Kasumi-1 (cell line): ENCODE measurements at regions not wholly inside any gene's neighbourhood (a gene's known extent, or its start where the extent isn't known, plus 50 kb on each side); places are given as distances from the start of the nearest gene placed in this dataset.

Experiments used
- DNase-seq, 2 experiments: peaks; one replicate each; lab custom pipeline; 2025; lab: John Stamatoyannopoulos, UW

DNA sequence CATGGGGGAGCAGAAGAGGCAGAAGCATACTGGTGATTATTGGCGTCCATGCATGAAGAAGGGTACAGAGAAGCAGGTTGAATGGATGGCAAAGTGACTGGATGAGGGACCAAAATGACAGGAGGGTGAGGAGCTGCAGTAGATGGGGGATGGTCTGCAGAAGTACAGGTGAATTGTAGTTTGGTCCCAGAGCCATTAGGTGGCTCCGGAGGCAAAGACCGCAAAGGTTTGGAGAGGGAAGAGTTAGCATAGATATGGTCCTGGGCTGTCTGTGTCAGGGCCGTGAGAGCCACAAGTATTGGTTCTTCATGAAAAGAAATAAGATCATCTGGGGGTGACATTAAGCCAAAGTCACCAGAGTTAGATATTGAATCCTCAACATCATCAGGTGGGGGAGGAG, 59.0 kb upstream of the ZNF726 start:
- no peak for DNase-seq

DNA sequence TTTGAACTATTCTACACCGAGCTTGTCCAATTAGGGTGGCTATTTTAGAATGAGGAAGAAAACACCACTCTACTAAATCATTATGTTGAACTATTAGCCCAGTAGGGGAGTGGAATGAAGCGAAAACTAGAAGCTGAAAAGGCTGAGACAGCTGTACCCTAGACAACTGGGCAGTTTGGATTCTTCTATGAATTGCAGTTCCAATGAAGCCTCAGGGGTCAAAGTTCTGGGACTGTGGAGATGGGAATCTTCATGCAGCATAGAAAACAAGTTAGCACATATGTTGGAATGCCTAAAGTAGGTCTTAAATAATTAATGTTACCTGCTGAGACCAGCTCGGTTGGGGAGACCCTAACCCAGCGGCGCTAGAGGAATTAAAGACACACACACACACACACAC, 62.7 kb upstream of the ZNF726 start:
- DNase-seq = no peak

DNA sequence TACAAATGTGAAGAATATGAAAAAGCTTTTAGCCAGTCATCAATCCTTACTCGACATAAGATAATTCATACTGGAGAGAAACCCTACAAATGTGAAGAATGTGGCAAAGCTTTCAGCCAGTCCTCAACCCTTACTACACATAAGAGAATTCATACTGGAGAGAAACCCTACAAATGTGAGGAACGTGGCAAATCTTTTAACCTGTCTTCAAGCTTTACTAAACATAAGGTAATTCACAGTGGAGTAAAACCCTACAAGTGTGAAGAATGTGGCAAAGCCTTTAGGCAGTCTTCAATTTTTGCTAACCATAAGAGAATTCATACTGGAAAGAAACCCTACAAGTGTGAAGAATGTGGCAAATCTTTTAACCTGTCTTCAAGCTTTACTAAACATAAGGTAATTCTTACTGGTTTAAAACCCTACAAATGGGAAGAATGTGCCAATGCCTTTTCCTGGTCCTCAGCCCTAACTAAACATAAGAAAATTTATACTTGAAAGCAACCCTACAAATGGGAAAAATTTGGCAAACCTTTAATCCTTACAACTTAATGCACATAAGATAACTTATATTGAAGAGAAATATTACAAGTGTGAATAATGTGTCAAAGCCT, 74.1 kb upstream of the ZNF681 start:
- no peak for DNase-seq

DNA sequence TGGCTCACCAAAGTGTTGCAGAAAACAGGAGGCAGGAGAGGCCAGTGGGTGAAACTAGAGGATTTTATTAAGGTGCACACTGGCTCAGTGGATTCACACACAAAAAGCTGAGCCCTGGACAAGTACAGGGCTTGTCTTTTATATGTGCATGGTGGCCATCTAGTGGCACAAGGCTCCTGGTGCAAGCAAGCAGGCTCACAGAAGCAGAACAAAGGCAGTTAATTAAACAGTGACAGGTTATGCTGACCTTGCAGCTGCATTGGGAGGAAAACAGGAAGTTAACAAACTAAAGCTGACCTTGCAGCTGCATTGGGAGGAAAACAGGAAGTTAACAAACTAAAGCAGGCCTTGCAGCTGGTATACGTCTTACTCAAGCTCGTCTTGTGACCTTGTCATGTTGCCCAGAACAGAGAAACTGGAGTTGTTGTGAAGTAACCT, 65.3 kb upstream of the ZNF681 start:
- DNase-seq = peak; percentile 90

DNA sequence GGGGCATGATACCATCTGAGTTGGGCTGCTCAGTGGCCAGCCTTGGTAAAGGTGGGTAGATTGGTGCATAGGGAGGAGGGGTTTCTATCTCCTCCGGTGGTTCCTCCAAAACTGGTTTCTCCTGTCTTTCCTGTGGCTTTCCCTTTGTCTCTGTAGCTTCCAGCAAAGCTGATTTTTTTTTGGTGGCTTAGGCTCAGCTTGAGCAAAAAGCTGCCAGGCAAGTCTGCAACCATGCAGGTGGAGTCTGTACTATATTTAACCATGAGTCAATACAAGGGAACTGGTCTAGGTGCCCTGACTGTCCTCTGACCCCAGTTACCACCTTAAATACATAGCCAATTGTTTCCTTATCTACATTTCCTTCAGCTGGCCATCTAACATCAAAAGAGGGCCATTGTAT, 64.0 kb upstream of the ZNF681 start:
- DNase-seq = no peak

DNA sequence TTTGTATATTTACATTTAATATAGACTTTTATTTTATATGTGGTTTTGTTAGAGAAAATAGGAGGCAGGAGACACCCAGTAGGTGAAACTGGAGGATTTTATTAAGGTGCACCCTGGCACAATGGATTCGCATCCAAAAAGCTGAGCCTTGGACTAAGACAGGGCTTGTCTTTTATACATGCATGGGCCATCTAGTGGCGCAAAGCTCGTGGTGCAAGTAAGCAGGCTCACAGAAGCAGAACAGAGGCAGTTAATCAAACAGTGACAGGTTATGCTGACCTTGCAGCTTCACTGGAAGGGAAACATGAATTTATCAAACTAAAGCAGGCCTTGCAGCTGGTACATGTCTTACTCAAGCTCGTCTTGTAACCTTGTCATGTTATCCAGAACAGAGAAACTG, 58.8 kb upstream of the ZNF681 start:
- peak; percentile 47 to 52 for DNase-seq

DNA sequence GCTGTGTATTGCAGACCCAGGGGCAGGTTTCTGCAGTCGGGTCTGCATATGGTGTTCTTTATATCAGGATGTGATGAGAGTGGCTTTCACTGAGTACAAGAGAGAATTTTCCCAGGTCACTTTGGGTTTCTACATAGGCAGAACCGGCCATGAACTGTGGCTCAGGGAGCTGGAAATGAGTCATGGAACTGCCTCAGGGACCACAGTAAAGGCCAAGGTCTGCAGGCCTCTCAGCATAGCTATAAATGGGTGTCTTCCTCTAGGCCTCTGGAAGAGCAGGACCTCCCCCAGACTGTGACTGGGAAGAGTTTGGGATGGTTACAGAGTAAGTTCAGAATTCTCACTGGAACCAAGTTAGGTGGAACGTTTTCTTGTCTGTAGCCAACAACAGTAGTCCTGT, 51.8 kb upstream of the ZNF681 start:
- DNase-seq = no peak
